Right lobe of liver (tissue), 6 donors: ENCODE measurements at regions not wholly inside any gene's neighbourhood (a gene's known extent, or its start where the extent isn't known, plus 50 kb on each side); places are given as distances from the start of the nearest gene placed in this dataset.
"Not testable (repeated sequence)": the region's sequence is repeated elsewhere in the genome, so short reads cannot be mapped to it uniquely, and the experiment has no call there.

ENCODE experiments used
- ATAC-seq, 4 donors: fragments of 200-7000 bp; cut with Tn5 transposase; one replicate each; pipeline ENCODE4 v1.9.1; 2020; ENCODE audit warnings: mild to moderate bottlenecking in 4 of 4, moderate library complexity in 4 of 4
- DNase-seq, 3 donors: peaks; one replicate each; pipeline ENCODE4 v3.0.0-alpha.2; 2020
- H3K27ac ChIP-seq, 3 donors: fragments of 200-600 bp; one replicate each; pipeline ENCODE4 v1.8.0; 2022
- H3K27me3 ChIP-seq, 2 donors: fragments of 200-600 bp; one replicate each; pipeline ENCODE4 v1.8.0; 2022
- H3K36me3 ChIP-seq, 4 donors: fragments of 200-600 bp; sonication (generic) in 1 of 4; one replicate each; pipeline versions ENCODE4 v1.5.1 to v1.8.0; 2017 to 2022; ENCODE audit warnings: control low read depth in 1 of 4
- H3K4me1 ChIP-seq, 4 donors: fragments of 200-600 bp; sonication (generic) in 1 of 4; one replicate each; pipeline versions ENCODE4 v1.5.1 to v1.8.0; 2017 to 2022; ENCODE audit warnings: control low read depth in 1 of 4
- H3K4me3 ChIP-seq, 3 donors: fragments of 200-600 bp; one replicate each; pipeline ENCODE4 v1.8.0; 2022
- H3K9me3 ChIP-seq, 4 donors: fragments of 200-600 bp; sonication (generic) in 1 of 4; one replicate each; pipeline versions ENCODE4 v1.5.1 to v1.8.0; 2017 to 2022; ENCODE audit warnings: control low read depth in 1 of 4
- POLR2A ChIP-seq: fragments of 450-650 bp; IDR thresholded peaks from one replicate; pipeline ENCODE4 v1.6.1; 2017; ENCODE audit warnings: antibody characterized with exemption, mild to moderate bottlenecking
- WGBS: methylation state at CpG from one replicate; pipeline ENCODE4 v1.1.6; 2018; ENCODE audit warnings: low coverage, low lambda C conversion rate; ENCODE audit not compliant: insufficient coverage; ENCODE audit errors: missing lambda C conversion rate; 5-methylcytosine and 5-hydroxymethylcytosine counted together
- intact Hi-C, 2 donors: fragments of 100-400 bp; cut with DNase I; formaldehyde crosslinking; loops; one replicate each; pipeline versions ENCODE4 v1.11.2 to v1.14.1; 2022
- TF ChIP-seq, protein P1 (sequence below), 4 donors: fragments of 200-600 bp in 3 of 4; fragments of 450-650 bp in 1 of 4; IDR thresholded peaks; one replicate each; pipeline versions ENCODE4 v1.5.1 to v1.8.0; 2016 to 2022; ENCODE audit warnings: antibody characterized with exemption in 4 of 4, mild to moderate bottlenecking in 2 of 4
- donor health status: DM: no; HTN: yes; CAD: no.
- donor health status: DM: no; HTN: no; CAD: no.
- donor health status: DM: no; HTN: no; CAD: no.
- donor health status: DM: no; HTN: yes; CAD: no.
- donor health status: DM: no; HTN: yes; CAD: no.

DNA sequence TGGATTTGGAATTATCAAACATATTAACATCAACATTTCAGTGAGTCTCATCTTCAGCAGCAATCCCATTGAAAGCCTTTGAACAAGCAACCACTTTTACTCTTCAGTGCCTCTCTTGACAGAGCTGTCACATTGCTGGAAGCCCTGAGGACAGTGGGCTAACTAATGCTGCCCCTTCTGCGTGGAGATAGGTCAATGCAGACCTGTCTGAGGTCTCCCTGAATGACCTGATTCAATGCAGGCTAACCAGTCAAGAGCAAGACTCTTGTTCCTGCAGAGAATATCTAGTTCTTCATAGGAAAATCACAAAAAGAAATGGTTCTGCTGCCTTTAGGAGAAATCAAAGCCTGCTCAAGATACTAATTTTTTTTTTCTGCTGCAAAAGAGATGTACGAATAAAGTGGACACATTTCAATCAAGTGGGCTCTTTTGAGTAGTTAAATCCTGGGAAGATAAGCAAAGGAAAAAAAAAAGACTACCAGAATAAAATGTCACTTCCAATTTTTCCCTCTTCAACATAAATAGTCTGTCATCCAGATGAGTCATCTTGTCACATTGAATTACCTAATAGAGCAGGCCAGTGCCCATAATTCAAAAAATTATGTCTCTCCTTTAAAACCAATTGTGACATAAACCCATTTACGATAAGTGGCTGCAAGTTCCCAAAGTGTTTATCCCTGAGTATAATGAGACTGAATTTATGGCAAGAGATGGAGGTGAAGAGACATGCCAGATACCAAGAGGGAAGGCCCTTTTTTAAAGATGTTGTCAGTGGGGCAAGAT lies 1269.0 kb upstream of the DDX18 start:
- intact Hi-C loops, result no loop called here
- DNase-seq (no peak), ATAC-seq (no peak)
- Histone ChIP-seq H3K9me3 (no peaks in the 10 kb centered on the region), H3K4me3 (no peak overlapping the region), H3K27me3 (no peaks in the 10 kb centered on the region), H3K4me1 (no peaks in the 10 kb centered on the region), H3K27ac (no peak overlapping the region), H3K36me3 (no peaks in the 10 kb centered on the region)
- WGBS, result 39% methylated on average over 3 of the region's 3 CpGs
- no peak for TF ChIP-seq POLR2A
- TF ChIP-seq, protein P1, sequence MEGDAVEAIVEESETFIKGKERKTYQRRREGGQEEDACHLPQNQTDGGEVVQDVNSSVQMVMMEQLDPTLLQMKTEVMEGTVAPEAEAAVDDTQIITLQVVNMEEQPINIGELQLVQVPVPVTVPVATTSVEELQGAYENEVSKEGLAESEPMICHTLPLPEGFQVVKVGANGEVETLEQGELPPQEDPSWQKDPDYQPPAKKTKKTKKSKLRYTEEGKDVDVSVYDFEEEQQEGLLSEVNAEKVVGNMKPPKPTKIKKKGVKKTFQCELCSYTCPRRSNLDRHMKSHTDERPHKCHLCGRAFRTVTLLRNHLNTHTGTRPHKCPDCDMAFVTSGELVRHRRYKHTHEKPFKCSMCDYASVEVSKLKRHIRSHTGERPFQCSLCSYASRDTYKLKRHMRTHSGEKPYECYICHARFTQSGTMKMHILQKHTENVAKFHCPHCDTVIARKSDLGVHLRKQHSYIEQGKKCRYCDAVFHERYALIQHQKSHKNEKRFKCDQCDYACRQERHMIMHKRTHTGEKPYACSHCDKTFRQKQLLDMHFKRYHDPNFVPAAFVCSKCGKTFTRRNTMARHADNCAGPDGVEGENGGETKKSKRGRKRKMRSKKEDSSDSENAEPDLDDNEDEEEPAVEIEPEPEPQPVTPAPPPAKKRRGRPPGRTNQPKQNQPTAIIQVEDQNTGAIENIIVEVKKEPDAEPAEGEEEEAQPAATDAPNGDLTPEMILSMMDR (IDR thresholded peaks at IDR 0.05), result no peak

DNA sequence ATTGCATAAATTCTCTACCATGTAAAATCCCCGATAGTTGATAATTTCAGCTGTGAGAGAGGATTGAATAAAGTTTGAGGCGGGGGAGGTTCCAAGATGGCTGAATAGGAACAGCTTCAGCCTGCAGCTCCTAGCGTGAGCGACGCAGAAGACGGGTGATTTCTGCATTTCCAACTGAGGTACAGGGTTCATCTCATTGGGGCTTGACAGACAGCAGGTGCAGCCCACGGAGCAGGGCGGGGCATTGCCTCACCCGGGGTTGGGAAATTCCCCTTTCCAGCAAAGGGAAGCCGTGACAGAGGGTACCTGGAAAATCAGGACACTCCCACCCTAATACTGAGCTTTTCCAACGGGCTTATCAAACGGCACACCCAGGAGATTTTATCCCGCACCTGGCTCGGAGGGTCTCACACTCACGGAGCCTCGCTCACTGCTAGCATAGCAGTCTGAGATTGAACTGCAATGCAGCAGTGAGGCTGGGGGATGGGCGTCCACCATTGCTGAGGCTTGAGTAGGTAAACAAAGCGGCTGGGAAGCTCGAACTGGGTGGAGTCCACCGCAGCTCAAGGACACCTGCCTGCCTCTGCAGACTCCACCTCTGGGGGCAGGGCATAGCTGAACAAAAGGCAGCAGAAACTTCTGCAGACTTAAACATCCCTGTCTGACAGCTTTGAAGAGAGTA lies 1261.6 kb upstream of the DDX18 start:
- 68% methylated on average over 13 of the region's 20 CpGs for WGBS
- H3K4me3 ChIP-seq, H3K27me3 ChIP-seq, ATAC-seq, H3K9me3 ChIP-seq, H3K4me1 ChIP-seq, H3K36me3 ChIP-seq, intact Hi-C loops, DNase-seq, H3K27ac ChIP-seq: not testable (repeated sequence)

- no peak for TF ChIP-seq POLR2A
- TF ChIP-seq, protein P1 (IDR thresholded peaks at IDR 0.05), result no peak
- no peaks in the 10 kb centered on the region for H3K27me3 ChIP-seq
- ATAC-seq, result no peak
Measured at GRCh38 chr2:116580209-116580608, 1234.3 kb upstream of the DDX18 start.

GRCh38 chr2:116582850-116583249 lies 1231.6 kb upstream of the DDX18 start:
- TF ChIP-seq, protein P1 (IDR thresholded peaks at IDR 0.05), result no peak
- TF ChIP-seq POLR2A, result no peak
- Histone ChIP-seq H3K36me3 (no peaks in the 10 kb centered on the region), H3K27me3 (no peaks in the 10 kb centered on the region), H3K4me1 (no peaks in the 10 kb centered on the region), H3K9me3 (no peaks in the 10 kb centered on the region), H3K4me3 (no peak overlapping the region), H3K27ac (no peak overlapping the region)
- 54% methylated on average over 2 of the region's 2 CpGs for WGBS
- ATAC-seq (no peak), DNase-seq (no peak)
- intact Hi-C loops, result no loop called here

More at GRCh38 chr2:116580209-116580608, 1234.3 kb upstream of the DDX18 start:
- no peaks in the 10 kb centered on the region for H3K4me1 ChIP-seq
- DNase-seq, result no peak
- H3K27ac ChIP-seq, result no peak overlapping the region
- intact Hi-C loops, result no loop called here
- 49% methylated on average over 3 of the region's 3 CpGs for WGBS
- no peak overlapping the region for H3K4me3 ChIP-seq
- H3K9me3 ChIP-seq, result no peaks in the 10 kb centered on the region
- no peaks in the 10 kb centered on the region for H3K36me3 ChIP-seq

DNA sequence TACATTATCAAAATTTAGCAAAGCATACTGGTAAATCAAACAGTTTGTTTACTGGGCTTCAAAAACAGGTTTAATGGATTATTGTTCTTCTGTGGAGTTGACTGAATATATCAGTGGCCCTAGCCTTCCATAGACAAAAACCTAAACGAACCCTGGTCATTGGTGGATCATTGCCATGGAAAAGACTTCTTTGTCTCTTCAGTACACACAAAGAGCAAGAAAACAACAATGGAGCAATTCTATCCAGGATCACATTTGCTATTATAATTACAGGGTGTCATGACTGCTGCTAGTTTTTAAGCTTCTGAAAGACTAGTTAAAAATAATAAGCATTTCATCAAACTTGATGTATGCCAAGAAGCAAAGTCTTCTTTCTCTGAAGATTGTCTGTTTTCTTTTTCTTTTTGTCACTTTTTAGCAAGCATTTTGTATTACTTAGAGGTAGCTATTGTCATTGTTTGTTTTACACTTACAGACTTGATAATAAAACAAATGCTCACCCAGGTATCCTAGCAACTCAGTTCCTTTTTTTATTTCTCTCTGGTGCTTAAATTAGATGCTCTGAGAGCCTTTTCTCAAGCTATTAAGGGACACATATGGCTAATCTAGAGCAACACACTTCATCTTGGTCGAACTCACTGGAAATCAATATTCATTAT lies 1228.7 kb upstream of the DDX18 start:
- TF ChIP-seq, protein P1 (IDR thresholded peaks at IDR 0.05), result no peak
- TF ChIP-seq POLR2A, result no peak
- H3K36me3 ChIP-seq, result no peaks in the 10 kb centered on the region
- no peak for ATAC-seq
- H3K4me1 ChIP-seq, result no peaks in the 10 kb centered on the region
- intact Hi-C loops, result no loop called here
- H3K4me3 ChIP-seq, result no peak overlapping the region
- no peak for DNase-seq
- H3K27me3 ChIP-seq, result no peaks in the 10 kb centered on the region
- H3K27ac ChIP-seq, result no peak overlapping the region
- WGBS, result 32% methylated on average over 2 of the region's 2 CpGs
- no peaks in the 10 kb centered on the region for H3K9me3 ChIP-seq
